ENCODE measurements at regions not wholly inside any gene's neighbourhood (a gene's known extent, or its start where the extent isn't known, plus 50 kb on each side); places are given as distances from the start of the nearest gene placed in this dataset.

GRCh38 chr5:136802383-136802782 is 437.0 kb upstream of the TRPC7 start:
- DNase-seq: no peak
- Histone ChIP-seq H3K4me1 (ENCODE audit: insufficient read depth, low read length) (no peaks in the 10 kb centered on the region), H3K36me3 (ENCODE audit: insufficient read depth, low read length) (no peaks in the 10 kb centered on the region), H3K9ac (ENCODE audit: low read depth, low read length) (no peak overlapping the region), H3K27ac (ENCODE audit: low read length) (no peak overlapping the region), H3K27me3 (ENCODE audit: insufficient read depth, low read length, poor library complexity) (peaks cover 9% of the 10 kb centered on the region), H3K4me3 (ENCODE audit: low read depth in 1 of 2, low read length in 2 of 2) (no peak overlapping the region), H3K79me2 (ENCODE audit: insufficient read depth, low read length) (no peaks in the 10 kb centered on the region), H3K9me3 (ENCODE audit: insufficient read depth, low read length, severe bottlenecking) (no peaks in the 10 kb centered on the region), H4K20me1 (ENCODE audit: insufficient read depth, low read length) (no peaks in the 10 kb centered on the region), H2AFZ (ENCODE audit: low read depth, low read length) (no peak overlapping the region), H3K4me2 (ENCODE audit: insufficient read depth, low read length) (no peak overlapping the region)
- no peak for TF ChIP-seq EZH2 (IDR thresholded peaks at IDR 0.05; ENCODE audit: borderline replicate concordance, low read depth, low read length, severe bottlenecking)
- no peak for TF ChIP-seq CTCF (IDR thresholded peaks at IDR 0.05; ENCODE audit: borderline replicate concordance, extremely low read depth, low read length, poor library complexity, severe bottlenecking)
- ATAC-seq (ENCODE audit: insufficient read depth, low read depth): no peak

GRCh38 chr5:136799806-136800372 is 434.5 kb upstream of the TRPC7 start:
- no peak overlapping the region for H2AFZ ChIP-seq (ENCODE audit: low read depth, low read length)
- H3K9ac ChIP-seq (ENCODE audit: low read depth, low read length): no peak overlapping the region
- no peak overlapping the region for H3K4me3 ChIP-seq (ENCODE audit: low read depth in 1 of 2, low read length in 2 of 2)
- ATAC-seq (ENCODE audit: insufficient read depth, low read depth) (no peak), DNase-seq (no peak)
- H3K9me3 ChIP-seq (ENCODE audit: insufficient read depth, low read length, severe bottlenecking): no peaks in the 10 kb centered on the region
- peaks cover 9% of the 10 kb centered on the region for H3K27me3 ChIP-seq (ENCODE audit: insufficient read depth, low read length, poor library complexity)
- no peaks in the 10 kb centered on the region for H4K20me1 ChIP-seq (ENCODE audit: insufficient read depth, low read length)
- no peak overlapping the region for H3K27ac ChIP-seq (ENCODE audit: low read length)
- no peaks in the 10 kb centered on the region for H3K4me1 ChIP-seq (ENCODE audit: insufficient read depth, low read length)
- TF ChIP-seq EZH2 (IDR thresholded peaks at IDR 0.05; ENCODE audit: borderline replicate concordance, low read depth, low read length, severe bottlenecking) (no peak), CTCF (IDR thresholded peaks at IDR 0.05; ENCODE audit: borderline replicate concordance, extremely low read depth, low read length, poor library complexity, severe bottlenecking) (no peak)
- H3K36me3 ChIP-seq (ENCODE audit: insufficient read depth, low read length): no peaks in the 10 kb centered on the region
- no peak overlapping the region for H3K4me2 ChIP-seq (ENCODE audit: insufficient read depth, low read length)
- H3K79me2 ChIP-seq (ENCODE audit: insufficient read depth, low read length): no peaks in the 10 kb centered on the region

GRCh38 chr5:136793300-136793699 is 428.0 kb upstream of the TRPC7 start:
- H3K4me3 ChIP-seq (ENCODE audit: low read depth in 1 of 2, low read length in 2 of 2): no peak overlapping the region
- no peaks in the 10 kb centered on the region for H3K4me1 ChIP-seq (ENCODE audit: insufficient read depth, low read length)
- no peaks in the 10 kb centered on the region for H3K79me2 ChIP-seq (ENCODE audit: insufficient read depth, low read length)
- no peak overlapping the region for H3K27ac ChIP-seq (ENCODE audit: low read length)
- H4K20me1 ChIP-seq (ENCODE audit: insufficient read depth, low read length): no peaks in the 10 kb centered on the region
- no peaks in the 10 kb centered on the region for H3K9me3 ChIP-seq (ENCODE audit: insufficient read depth, low read length, severe bottlenecking)
- no peak overlapping the region for H3K9ac ChIP-seq (ENCODE audit: low read depth, low read length)
- H3K27me3 ChIP-seq (ENCODE audit: insufficient read depth, low read length, poor library complexity): no peaks in the 10 kb centered on the region
- no peak overlapping the region for H2AFZ ChIP-seq (ENCODE audit: low read depth, low read length)
- no peaks in the 10 kb centered on the region for H3K36me3 ChIP-seq (ENCODE audit: insufficient read depth, low read length)
- ATAC-seq (ENCODE audit: insufficient read depth, low read depth) (no peak), DNase-seq (no peak)
- no peak overlapping the region for H3K4me2 ChIP-seq (ENCODE audit: insufficient read depth, low read length)
- TF ChIP-seq EZH2 (IDR thresholded peaks at IDR 0.05; ENCODE audit: borderline replicate concordance, low read depth, low read length, severe bottlenecking): no peak

GRCh38 chr5:136781464-136781863 is 416.1 kb upstream of the TRPC7 start:
- DNase-seq: no peak
- Histone ChIP-seq H3K4me1 (ENCODE audit: insufficient read depth, low read length) (no peaks in the 10 kb centered on the region), H3K79me2 (ENCODE audit: insufficient read depth, low read length) (no peaks in the 10 kb centered on the region), H3K27ac (ENCODE audit: low read length) (no peak overlapping the region), H3K9me3 (ENCODE audit: insufficient read depth, low read length, severe bottlenecking) (no peaks in the 10 kb centered on the region), H4K20me1 (ENCODE audit: insufficient read depth, low read length) (no peaks in the 10 kb centered on the region), H3K27me3 (ENCODE audit: insufficient read depth, low read length, poor library complexity) (no peaks in the 10 kb centered on the region), H3K9ac (ENCODE audit: low read depth, low read length) (no peak overlapping the region), H2AFZ (ENCODE audit: low read depth, low read length) (no peak overlapping the region), H3K4me3 (ENCODE audit: low read depth in 1 of 2, low read length in 2 of 2) (no peak overlapping the region), H3K4me2 (ENCODE audit: insufficient read depth, low read length) (no peak overlapping the region), H3K36me3 (ENCODE audit: insufficient read depth, low read length) (no peaks in the 10 kb centered on the region)
- ATAC-seq (ENCODE audit: insufficient read depth, low read depth): no peak
- TF ChIP-seq CTCF (IDR thresholded peaks at IDR 0.05; ENCODE audit: borderline replicate concordance, extremely low read depth, low read length, poor library complexity, severe bottlenecking) (no peak), EZH2 (IDR thresholded peaks at IDR 0.05; ENCODE audit: borderline replicate concordance, low read depth, low read length, severe bottlenecking) (no peak)

Data from DND-41 (cell line).